ENCODE measurements at regions not wholly inside any gene's neighbourhood (a gene's known extent, or its start where the extent isn't known, plus 50 kb on each side); places are given as distances from the start of the nearest gene placed in this dataset.
A peak's percentile ranks its signal among the peaks of the same experiment; 100 is the strongest.

DNA sequence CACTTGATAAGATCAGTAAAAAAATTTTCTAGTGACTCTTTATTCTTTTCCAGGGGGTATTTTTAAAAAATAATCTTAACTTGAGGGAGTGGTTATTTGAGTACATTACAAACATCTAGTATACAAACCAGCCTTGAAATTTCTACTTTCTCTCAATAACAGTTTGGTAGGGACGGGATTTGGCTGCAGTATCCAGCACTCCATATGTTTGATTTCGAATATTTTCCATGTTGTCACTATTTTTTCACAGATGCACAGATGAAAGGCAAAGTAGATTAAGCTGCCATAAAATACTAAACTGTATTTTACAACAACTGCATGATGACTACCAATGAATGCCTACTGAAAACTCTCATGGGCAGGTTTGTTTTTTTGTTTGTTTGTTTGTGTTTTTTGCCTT is 225.0 kb downstream of the COX7B2 start:
- H3K4me1 ChIP-seq = no peaks in the 10 kb centered on the region
- DNase-seq (ENCODE audit: low spot score in 2 of 2) = no peak
- no peaks in the 10 kb centered on the region for H3K36me3 ChIP-seq (replicated peaks)
- no peaks in the 10 kb centered on the region for H3K27me3 ChIP-seq (ENCODE audit: low read depth)
- no peak overlapping the region for H3K4me3 ChIP-seq
- no peaks in the 10 kb centered on the region for H3K9me3 ChIP-seq
- in situ Hi-C loops (cut with MboI; ENCODE audit: low sequenced_read_pairs) = no loop called here

DNA sequence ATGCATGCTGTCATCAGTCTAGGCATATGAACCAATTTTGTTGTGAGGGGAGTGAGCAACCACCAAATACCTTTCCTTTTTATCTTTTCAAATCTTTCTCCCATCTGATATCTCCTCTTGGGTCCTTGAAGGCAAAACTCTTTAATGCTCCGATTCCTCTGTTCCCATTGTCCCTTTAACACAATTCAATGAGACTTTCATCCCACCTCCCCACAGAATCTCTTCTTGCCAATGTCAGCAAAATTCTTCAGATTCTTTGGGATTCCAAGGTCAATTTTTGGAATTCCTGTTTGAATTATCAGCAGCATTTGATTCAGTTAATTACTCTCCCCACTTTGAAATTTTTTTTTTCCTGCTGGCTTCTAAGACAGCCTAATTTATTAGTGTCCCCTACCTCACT is 232.7 kb downstream of the COX7B2 start:
- no peaks in the 10 kb centered on the region for H3K36me3 ChIP-seq (replicated peaks)
- no peaks in the 10 kb centered on the region for H3K4me1 ChIP-seq
- in situ Hi-C loops (cut with MboI; ENCODE audit: low sequenced_read_pairs) = no loop called here
- no peak overlapping the region for H3K4me3 ChIP-seq
- no peaks in the 10 kb centered on the region for H3K9me3 ChIP-seq
- no peak for DNase-seq (ENCODE audit: low spot score in 2 of 2)
- no peaks in the 10 kb centered on the region for H3K27me3 ChIP-seq (ENCODE audit: low read depth)

DNA sequence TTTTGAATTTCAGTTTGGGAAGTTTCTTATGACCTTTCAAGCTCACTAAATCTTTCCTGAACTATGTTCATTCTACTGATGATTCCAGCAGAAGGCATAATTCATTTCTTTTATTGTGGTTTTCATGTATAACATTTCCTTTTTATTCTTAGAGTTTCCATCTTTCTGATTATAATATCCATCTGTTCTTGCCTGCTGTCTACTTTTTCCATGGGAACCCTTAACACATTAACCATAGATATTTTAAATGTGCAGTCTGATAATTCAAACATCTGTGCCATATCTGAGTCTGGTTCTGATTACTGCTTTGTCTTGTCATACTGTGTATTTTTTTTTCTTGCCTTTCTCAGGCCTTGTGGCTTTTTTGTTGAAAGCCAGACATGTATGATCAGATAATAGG is 234.7 kb downstream of the COX7B2 start:
- H3K27me3 ChIP-seq (ENCODE audit: low read depth) = no peaks in the 10 kb centered on the region
- in situ Hi-C loops (cut with MboI; ENCODE audit: low sequenced_read_pairs) = no loop called here
- DNase-seq (ENCODE audit: low spot score in 2 of 2) = no peak
- H3K4me1 ChIP-seq = no peaks in the 10 kb centered on the region
- H3K36me3 ChIP-seq (replicated peaks) = no peaks in the 10 kb centered on the region
- H3K9me3 ChIP-seq = no peaks in the 10 kb centered on the region
- H3K4me3 ChIP-seq = no peak overlapping the region

DNA sequence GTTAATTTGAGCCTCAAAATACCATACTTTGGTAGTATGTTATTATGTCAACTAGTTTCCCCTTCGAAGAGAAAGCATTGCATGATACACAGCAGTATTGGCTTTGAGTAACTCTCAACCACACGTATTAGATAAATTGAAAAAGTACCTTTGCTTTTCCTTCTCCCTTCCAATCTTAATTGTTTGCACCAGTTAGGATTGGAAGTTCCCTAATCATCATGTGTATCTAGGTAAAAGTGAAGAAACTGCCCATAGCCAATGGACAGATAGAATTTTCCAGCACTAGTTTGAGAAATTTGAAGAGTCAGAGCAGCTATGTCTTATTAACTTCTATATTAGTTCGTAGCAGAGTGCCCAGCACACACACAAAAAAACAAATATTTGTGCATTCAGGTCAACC is 241.3 kb downstream of the COX7B2 start:
- in situ Hi-C loops (cut with MboI; ENCODE audit: low sequenced_read_pairs) = no loop called here
- no peaks in the 10 kb centered on the region for H3K27me3 ChIP-seq (ENCODE audit: low read depth)
- H3K4me3 ChIP-seq = no peak overlapping the region
- H3K4me1 ChIP-seq = no peaks in the 10 kb centered on the region
- no peak for DNase-seq (ENCODE audit: low spot score in 2 of 2)
- H3K36me3 ChIP-seq (replicated peaks) = no peaks in the 10 kb centered on the region
- no peaks in the 10 kb centered on the region for H3K9me3 ChIP-seq

- Histone ChIP-seq H3K36me3 (replicated peaks) (no peaks in the 10 kb centered on the region), H3K4me3 (no peak overlapping the region), H3K9me3 (no peaks in the 10 kb centered on the region), H3K4me1 (no peaks in the 10 kb centered on the region), H3K27me3 (ENCODE audit: low read depth) (no peaks in the 10 kb centered on the region)
- in situ Hi-C loops (cut with MboI; ENCODE audit: low sequenced_read_pairs) = no loop called here
- DNase-seq (ENCODE audit: low spot score in 2 of 2) = no peak
Measured at GRCh38 chr4:46656071-46656470, 253.0 kb downstream of the COX7B2 start.

- Histone ChIP-seq H3K4me1 (no peaks in the 10 kb centered on the region), H3K36me3 (replicated peaks) (no peaks in the 10 kb centered on the region), H3K27me3 (ENCODE audit: low read depth) (no peaks in the 10 kb centered on the region), H3K4me3 (no peak overlapping the region), H3K9me3 (no peaks in the 10 kb centered on the region)
- no peak for DNase-seq (ENCODE audit: low spot score in 2 of 2)
- in situ Hi-C loops (cut with MboI; ENCODE audit: low sequenced_read_pairs) = no loop called here
Measured at GRCh38 chr4:46653842-46654241, 255.2 kb downstream of the COX7B2 start.

- H3K4me1 ChIP-seq = no peaks in the 10 kb centered on the region
- no peaks in the 10 kb centered on the region for H3K36me3 ChIP-seq (replicated peaks)
- no peak overlapping the region for H3K4me3 ChIP-seq
- DNase-seq (ENCODE audit: low spot score in 2 of 2) = no peak
- in situ Hi-C loops (cut with MboI; ENCODE audit: low sequenced_read_pairs) = no loop called here
- no peaks in the 10 kb centered on the region for H3K27me3 ChIP-seq (ENCODE audit: low read depth)
- no peaks in the 10 kb centered on the region for H3K9me3 ChIP-seq
Measured at GRCh38 chr4:46649390-46649789, 259.5 kb upstream of the GABRA2 start.

- Histone ChIP-seq H3K9me3 (no peaks in the 10 kb centered on the region), H3K4me1 (no peaks in the 10 kb centered on the region), H3K27me3 (ENCODE audit: low read depth) (no peaks in the 10 kb centered on the region), H3K36me3 (replicated peaks) (no peaks in the 10 kb centered on the region), H3K4me3 (no peak overlapping the region)
- in situ Hi-C loops (cut with MboI; ENCODE audit: low sequenced_read_pairs) = no loop called here
- DNase-seq (ENCODE audit: low spot score in 2 of 2) = peak; percentile 43 to 51
Measured at GRCh38 chr4:46648088-46648744, 258.3 kb upstream of the GABRA2 start.

DNA sequence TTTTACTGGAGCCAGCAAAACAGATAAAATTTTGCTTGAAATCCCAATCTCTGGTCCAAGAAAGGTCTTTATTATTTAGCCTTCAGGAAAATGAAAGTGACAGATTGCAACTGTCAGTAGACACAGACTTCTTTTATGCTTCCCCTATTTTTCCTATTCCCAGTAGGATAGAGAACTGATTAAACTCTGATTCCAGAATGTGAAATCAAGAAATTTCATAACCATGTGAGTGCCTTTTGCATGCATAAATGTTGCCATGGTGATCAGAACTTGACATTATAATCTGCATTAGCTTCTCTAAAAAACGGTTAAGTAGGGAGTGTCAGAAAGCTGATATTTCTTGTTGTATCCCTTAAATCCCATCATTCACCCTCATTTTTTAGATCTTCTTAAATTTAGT is 255.2 kb upstream of the GABRA2 start:
- in situ Hi-C loops (cut with MboI; ENCODE audit: low sequenced_read_pairs) = no loop called here
- no peaks in the 10 kb centered on the region for H3K4me1 ChIP-seq
- H3K36me3 ChIP-seq (replicated peaks) = no peaks in the 10 kb centered on the region
- no peak overlapping the region for H3K4me3 ChIP-seq
- no peak for DNase-seq (ENCODE audit: low spot score in 2 of 2)
- H3K9me3 ChIP-seq = no peaks in the 10 kb centered on the region
- no peaks in the 10 kb centered on the region for H3K27me3 ChIP-seq (ENCODE audit: low read depth)

Measured in HAP-1 (cell line).